Kidney glomerular epithelial cell (primary cell): ENCODE measurements at regions not wholly inside any gene's neighbourhood (a gene's known extent, or its start where the extent isn't known, plus 50 kb on each side); places are given as distances from the start of the nearest gene placed in this dataset.

Source experiments
- DNase-seq: peaks from one replicate; lab custom pipeline; 2025; lab: John Stamatoyannopoulos, UW

DNA sequence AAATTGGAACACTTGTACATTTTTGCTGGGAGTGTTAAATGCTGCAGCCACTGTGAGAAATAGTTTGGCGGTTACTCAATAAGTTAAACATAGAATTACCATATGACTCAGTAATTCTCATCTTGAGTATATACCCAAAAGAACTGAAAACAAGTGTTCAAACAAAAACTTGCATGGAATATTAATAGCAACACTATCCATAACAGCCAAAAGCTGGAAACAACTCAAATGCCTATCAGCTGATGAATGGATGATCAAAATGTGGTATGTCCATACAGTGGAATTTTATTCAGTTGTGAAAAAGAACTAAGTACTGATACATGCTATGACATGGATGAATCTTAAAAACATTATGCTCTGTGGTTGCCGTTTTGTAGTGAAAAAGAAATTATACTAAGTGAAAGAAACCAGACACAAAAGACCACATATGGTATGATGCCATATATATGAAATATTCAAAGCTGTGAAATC lies 63.0 kb upstream of the SP4 start:
- no peak for DNase-seq

- no peak for DNase-seq
Measured at GRCh38 chr7:21365866-21366624, 61.8 kb upstream of the SP4 start.

DNA sequence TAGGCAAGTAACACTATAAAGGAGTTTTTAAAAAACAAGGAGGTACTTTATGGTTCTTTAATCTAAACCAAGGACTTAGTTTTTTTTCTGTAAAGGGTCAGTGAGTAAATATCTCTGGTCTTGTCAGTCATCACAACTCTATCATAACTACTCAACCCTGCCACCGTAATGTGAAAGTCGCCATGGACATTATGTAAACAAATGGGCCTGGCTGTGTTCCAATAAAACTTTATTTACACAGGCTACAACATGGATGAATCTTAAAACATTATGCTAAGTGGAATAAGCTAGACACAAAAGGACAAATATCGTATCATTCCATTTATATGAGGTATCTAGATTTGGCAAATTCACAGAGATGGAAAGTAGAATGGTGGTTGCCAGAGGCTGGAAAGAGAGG lies 60.8 kb upstream of the SP4 start:
- no peak for DNase-seq

DNA sequence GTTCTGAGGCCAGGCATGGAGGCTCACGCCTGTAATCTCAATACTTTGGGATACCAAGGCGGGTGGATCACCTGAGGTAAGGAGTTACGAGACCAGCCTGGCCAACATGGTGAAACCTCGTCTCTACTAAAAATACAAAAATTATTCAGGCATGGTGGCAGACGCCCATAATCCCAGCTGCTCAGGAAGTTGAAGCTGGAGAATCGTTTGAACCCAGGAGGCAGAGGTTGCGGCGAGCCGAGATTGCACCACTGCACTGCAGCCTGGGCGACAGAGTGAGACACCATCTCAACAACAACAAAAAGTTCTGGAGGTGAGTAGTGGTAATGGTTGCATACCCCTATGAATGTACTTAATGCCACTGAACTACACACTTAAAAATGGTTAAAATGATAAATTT lies 60.3 kb upstream of the SP4 start:
- no peak for DNase-seq

DNA sequence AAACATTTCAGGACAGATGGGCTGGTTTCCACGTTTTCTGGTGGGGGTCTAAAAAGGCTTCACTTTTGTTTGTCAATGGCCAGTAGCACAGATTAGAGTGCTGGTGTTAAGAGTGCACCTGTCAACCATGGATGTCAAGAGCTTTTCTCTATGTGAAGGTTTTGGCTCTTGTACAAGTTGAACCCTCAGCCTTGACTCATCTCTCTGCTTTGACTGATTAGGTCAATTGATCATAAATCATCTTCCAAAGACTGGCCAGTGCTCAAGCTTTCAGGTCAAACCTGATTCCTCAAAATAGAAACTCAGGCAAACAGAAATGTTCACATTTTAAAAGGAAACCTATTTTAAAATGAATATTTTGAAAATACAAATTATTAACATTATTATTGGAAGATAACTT lies 59.6 kb upstream of the SP4 start:
- DNase-seq: no peak

GRCh38 chr7:21370283-21370982 lies 57.5 kb upstream of the SP4 start:
- DNase-seq: no peak

DNA sequence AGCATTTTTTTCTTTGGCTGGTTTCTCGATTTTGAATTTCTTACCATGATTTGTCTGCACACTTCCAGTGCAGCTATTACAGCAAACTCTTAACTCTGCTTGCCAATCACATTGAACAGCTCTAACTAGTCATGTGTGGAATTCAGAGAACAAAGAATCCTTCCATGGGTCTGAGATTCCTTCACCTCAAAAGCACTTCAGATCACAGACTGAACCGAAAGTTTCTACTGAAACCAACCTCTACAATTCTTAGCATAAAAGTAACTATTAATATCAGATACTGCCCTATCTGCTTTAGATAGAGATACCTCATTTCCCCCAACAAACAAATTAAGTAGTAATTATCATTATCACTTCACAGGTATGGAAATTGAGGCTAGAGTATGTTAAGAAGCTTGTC lies 56.5 kb upstream of the SP4 start:
- no peak for DNase-seq

- no peak for DNase-seq
Measured at GRCh38 chr7:21373031-21373430, 54.9 kb upstream of the SP4 start.

DNA sequence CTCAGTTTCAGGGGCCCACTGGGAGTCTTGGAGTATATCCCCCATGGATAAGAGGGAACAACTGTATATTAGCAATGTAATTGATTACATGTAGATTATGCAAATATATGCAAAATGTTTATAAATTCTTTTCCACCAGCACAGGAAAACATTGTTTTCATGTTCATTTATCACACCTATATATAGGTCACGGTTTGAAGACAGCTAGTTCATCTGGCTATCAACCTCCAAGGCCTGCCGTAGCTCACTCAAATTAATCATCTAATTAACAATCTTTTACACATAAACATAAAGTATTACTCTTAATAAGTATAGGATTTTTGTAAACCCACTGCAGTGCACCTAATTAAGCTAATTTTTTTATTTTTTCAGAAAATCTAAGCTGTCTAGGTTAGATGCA lies 53.7 kb upstream of the SP4 start:
- no peak for DNase-seq

DNA sequence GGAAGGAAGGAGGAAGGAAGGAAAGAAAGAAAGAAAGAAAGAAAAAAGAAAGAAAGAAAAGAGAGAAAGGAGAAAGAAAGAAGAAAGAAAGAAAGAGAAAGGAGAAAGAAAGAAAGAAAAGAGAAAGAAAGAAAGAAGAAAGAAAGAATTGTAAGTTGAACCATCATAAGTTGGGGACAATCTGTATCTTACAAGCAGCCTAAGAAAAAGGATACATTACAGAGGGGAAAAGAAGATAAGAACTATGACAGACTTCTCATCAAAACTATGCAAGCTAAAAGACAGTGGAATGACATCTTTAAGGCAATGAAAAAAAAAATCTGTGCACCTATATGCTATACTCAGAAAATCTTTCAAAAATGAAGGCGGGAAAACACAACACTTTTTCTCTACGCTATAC lies 50.3 kb upstream of the SP4 start:
- DNase-seq: no peak
